Naive B cell (primary cell): ENCODE measurements at regions not wholly inside any gene's neighbourhood (a gene's known extent, or its start where the extent isn't known, plus 50 kb on each side); places are given as distances from the start of the nearest gene placed in this dataset.
A peak's percentile ranks its signal among the peaks of the same experiment; 100 is the strongest.

Experiments
- ATAC-seq, 2 donors: fragments of 150-1000 bp; cut with Tn5 transposase; 2 replicates each; pipeline ENCODE4 v1.10.0; 2021; ENCODE audit warnings: low read depth in 2 of 2, mild to moderate bottlenecking in 2 of 2, moderate library complexity in 2 of 2
- DNase-seq: peaks from one replicate; pipeline ENCODE4 v3.0.0; 2022
- H3K27ac Mint-ChIP-seq, 6 donors: one replicate each; pipeline ENCODE4 v1.8.0; 2020 to 2022; ENCODE audit warnings: mild to moderate bottlenecking in 6 of 6, mixed read lengths in 6 of 6, moderate library complexity in 5 of 6, inconsistent platforms in 2 of 6
- H3K27me3 Mint-ChIP-seq, 3 donors: one replicate each; pipeline ENCODE4 v1.8.0; 2021 to 2022; ENCODE audit warnings: mixed read lengths in 3 of 3, mild to moderate bottlenecking in 1 of 3
- H3K36me3 Mint-ChIP-seq, 2 donors: one replicate each; pipeline ENCODE4 v1.8.0; 2020 to 2022; ENCODE audit warnings: mixed read lengths in 2 of 2, inconsistent platforms in 1 of 2, mild to moderate bottlenecking in 1 of 2
- H3K4me1 Mint-ChIP-seq, 3 donors: one replicate each; pipeline ENCODE4 v1.8.0; 2020 to 2022; ENCODE audit warnings: mixed read lengths in 3 of 3, inconsistent platforms in 1 of 3, mild to moderate bottlenecking in 1 of 3, moderate library complexity in 1 of 3
- H3K4me3 Mint-ChIP-seq, 8 donors: one replicate each; pipeline ENCODE4 v1.8.0; 2020 to 2022; ENCODE audit warnings: mild to moderate bottlenecking in 8 of 8, mixed read lengths in 8 of 8, moderate library complexity in 8 of 8, inconsistent platforms in 2 of 8
- H3K9me3 Mint-ChIP-seq, 7 donors: one replicate each; pipeline ENCODE4 v1.8.0; 2020 to 2022; ENCODE audit warnings: mixed read lengths in 7 of 7, mild to moderate bottlenecking in 5 of 7, inconsistent platforms in 2 of 7, moderate library complexity in 1 of 7

DNA sequence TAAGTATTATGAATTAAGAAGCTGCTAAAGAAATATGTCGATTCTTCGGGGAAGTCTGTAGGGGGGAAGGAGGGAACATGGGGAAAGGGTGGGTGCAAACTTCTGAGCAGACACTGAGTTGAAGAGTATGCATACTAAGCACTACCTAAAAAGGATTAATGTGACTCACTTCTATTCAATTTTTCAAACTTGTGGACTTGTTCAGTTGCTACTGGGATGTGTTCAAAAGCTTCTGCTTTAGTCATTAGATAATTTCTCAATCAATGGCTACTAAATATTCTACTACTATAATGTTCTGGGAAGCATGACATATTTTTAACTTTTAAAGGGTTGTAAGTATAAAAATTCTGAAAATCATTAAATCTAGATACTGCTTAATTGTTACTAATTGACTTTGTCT is 109.7 kb upstream of the FER start:
- H3K27me3 Mint-ChIP-seq, result peaks cover 4 to 20% (median 5%) of the 10 kb centered on the region in 3 donors
- DNase-seq, result no peak
- no peaks in the 10 kb centered on the region for H3K36me3 Mint-ChIP-seq
- H3K27ac Mint-ChIP-seq, result no peak overlapping the region
- no peak overlapping the region for H3K4me3 Mint-ChIP-seq
- no peak for ATAC-seq
- peaks cover 0 to 7% (median 5%) of the 10 kb centered on the region in 3 donors for H3K4me1 Mint-ChIP-seq
- H3K9me3 Mint-ChIP-seq, result no peaks in the 10 kb centered on the region

DNA sequence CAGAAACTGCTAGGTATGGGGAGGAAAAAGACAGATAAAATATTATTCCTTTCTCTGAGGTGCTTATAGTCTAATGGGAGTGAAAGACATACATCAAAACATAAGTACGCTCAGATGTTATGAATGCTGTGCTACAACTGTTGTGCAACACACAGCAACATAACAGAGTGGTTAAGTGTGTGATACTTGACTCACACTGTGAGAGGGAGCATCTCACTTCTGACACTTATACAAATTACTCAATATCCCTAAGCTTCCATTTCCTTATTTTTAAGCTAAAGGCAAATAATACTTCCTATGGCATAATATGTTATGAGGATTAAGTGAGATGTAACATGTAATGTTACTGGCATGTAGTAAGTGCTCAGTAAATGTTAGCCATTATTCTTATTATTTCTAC is 110.6 kb upstream of the FER start:
- Mint-ChIP-seq H3K4me3 (no peak overlapping the region), H3K36me3 (no peaks in the 10 kb centered on the region), H3K9me3 (no peaks in the 10 kb centered on the region), H3K27ac (peak overlapping the region in 1 of 6 donors; percentile 24), H3K4me1 (peaks cover 0 to 5% (median 2%) of the 10 kb centered on the region in 3 donors), H3K27me3 (peaks cover 2 to 16% (median 3%) of the 10 kb centered on the region in 3 donors)
- no peak for ATAC-seq
- DNase-seq, result no peak

GRCh38 chr5:108636135-108636853 is 111.4 kb upstream of the FER start:
- H3K27ac Mint-ChIP-seq, result peak overlapping the region in 1 of 6 donors; percentile 16
- ATAC-seq (no peak), DNase-seq (no peak)
- peaks cover 0 to 3% (median 0%) of the 10 kb centered on the region in 3 donors for H3K4me1 Mint-ChIP-seq
- peaks cover 0 to 8% (median 0%) of the 10 kb centered on the region in 3 donors for H3K27me3 Mint-ChIP-seq
- H3K4me3 Mint-ChIP-seq, result no peak overlapping the region
- no peaks in the 10 kb centered on the region for H3K9me3 Mint-ChIP-seq
- no peaks in the 10 kb centered on the region for H3K36me3 Mint-ChIP-seq

- H3K4me3 Mint-ChIP-seq, result no peak overlapping the region
- peaks cover 0 to 8% (median 0%) of the 10 kb centered on the region in 3 donors for H3K27me3 Mint-ChIP-seq
- H3K4me1 Mint-ChIP-seq, result peaks cover 0 to 3% (median 0%) of the 10 kb centered on the region in 3 donors
- no peaks in the 10 kb centered on the region for H3K36me3 Mint-ChIP-seq
- H3K9me3 Mint-ChIP-seq, result no peaks in the 10 kb centered on the region
- no peak overlapping the region for H3K27ac Mint-ChIP-seq
- DNase-seq (no peak), ATAC-seq (no peak)
These were observed 112.9 kb upstream of the FER start for GRCh38 chr5:108634617-108635288.

DNA sequence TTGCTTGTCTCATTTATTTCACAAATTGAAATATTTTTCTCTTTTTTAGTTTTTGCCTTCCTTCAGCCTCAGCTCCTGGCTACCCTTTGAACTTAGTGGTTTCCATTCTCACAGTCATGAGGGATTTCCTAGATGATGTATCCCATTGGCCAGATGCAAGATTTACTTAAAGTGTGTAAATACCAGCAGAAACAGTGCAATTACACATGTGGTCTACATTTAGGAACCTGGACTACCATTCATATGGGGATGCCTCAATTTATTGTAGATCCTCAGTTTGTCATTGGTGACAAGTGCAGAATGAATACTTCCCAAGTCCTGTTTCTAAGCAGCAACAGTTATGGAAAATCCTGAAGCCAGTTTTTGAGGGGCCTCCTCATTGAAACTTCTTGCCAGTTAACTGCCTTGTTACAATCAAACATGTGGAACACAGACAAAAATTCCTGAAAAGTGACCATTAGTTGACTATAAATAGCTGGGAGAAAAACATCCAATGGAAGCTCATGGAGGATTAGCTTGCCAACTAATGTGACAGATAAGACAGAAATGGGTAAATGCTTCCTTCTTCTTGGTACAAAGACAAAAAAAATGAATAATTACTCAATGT is 113.6 kb upstream of the FER start:
- Mint-ChIP-seq H3K27me3 (peaks cover 0 to 8% (median 0%) of the 10 kb centered on the region in 3 donors), H3K9me3 (no peaks in the 10 kb centered on the region), H3K27ac (no peak overlapping the region), H3K4me1 (peaks cover 0 to 3% (median 0%) of the 10 kb centered on the region in 3 donors), H3K4me3 (no peak overlapping the region), H3K36me3 (no peaks in the 10 kb centered on the region)
- DNase-seq (no peak), ATAC-seq (no peak)

DNA sequence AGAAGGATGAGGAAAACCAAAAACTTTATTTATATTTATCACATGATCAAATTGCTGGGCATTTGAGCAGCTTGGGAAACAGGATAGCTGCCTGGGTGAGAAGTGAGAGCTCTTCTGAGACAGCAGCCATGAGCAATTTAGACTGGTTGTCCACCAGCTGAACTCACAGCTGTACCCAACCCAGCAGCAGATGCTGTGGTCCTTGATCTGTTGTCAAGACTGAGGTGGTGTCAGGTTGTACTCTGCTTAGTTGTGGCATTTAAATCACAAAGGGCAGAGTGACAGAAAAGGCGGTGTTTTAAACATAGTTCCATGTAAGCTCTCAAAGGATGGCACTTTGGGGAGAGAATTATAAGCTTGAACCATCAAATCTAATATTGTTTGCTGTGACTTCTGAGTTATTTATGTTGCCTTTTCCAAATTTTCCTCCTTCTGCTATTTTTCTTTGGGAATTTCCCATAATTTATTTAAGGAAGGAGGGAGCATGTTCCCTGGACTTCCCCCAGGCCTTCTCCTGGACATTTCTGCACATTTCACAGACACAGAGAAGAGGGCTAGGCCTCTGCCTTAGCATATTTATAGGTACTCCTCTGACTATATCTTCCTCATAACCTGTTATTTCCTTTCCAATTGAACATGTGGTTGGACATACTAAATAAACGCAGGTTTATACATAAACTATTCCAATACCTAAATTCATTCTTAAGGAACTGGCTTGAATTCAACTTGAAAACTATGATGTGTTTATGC is 117.7 kb upstream of the FER start:
- Mint-ChIP-seq H3K9me3 (no peaks in the 10 kb centered on the region), H3K27ac (no peak overlapping the region), H3K4me1 (no peaks in the 10 kb centered on the region), H3K27me3 (peaks cover 0 to 7% (median 0%) of the 10 kb centered on the region in 3 donors), H3K36me3 (no peaks in the 10 kb centered on the region), H3K4me3 (no peak overlapping the region)
- DNase-seq (no peak), ATAC-seq (no peak)

DNA sequence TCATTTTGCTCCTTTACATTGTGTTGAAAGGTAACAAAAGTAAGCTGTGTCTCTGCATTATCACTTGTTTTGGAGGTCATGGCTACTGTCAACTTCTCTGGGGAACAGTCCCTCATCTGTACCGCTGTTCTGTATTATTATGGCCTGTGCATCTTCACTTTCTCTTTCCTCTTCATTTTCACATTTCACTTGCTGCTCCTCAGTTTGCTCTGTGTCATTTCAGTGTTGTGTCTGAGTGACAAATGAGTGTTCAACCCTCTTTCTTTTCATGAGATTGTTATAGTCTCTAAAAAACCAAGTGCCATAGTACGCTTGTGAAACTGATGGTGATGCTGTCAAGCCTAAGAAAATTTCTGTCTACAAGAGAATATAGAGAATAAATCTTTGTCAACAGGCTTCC is 122.0 kb upstream of the FER start:
- Mint-ChIP-seq H3K4me1 (no peaks in the 10 kb centered on the region), H3K27ac (no peak overlapping the region), H3K36me3 (peaks cover 0 to 4% of the 10 kb centered on the region in 2 donors), H3K4me3 (no peak overlapping the region), H3K27me3 (peaks cover 0 to 7% (median 0%) of the 10 kb centered on the region in 3 donors), H3K9me3 (no peaks in the 10 kb centered on the region)
- ATAC-seq, result no peak
- DNase-seq, result no peak

DNA sequence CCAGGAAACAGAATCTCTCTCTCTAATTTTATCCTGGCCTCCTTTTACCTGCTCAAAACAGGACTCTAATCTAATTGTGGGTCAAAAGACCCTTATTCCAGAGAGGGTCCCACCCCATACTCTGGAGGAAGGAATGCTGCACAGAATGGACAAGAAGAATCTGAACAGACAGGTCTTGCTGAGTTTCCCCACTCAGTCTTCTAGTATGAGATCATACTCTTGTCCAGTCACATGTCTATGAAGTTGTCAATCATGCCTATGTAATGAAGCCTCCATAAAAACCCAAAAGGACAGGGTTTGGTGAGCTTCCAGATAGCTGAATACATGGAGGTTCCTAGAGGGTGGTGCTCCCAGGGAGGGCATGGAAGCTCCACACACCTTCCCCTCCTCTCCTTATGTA is 123.9 kb upstream of the FER start:
- H3K36me3 Mint-ChIP-seq, result peaks cover 0 to 4% of the 10 kb centered on the region in 2 donors
- no peaks in the 10 kb centered on the region for H3K4me1 Mint-ChIP-seq
- H3K27me3 Mint-ChIP-seq, result peaks cover 0 to 9% (median 0%) of the 10 kb centered on the region in 3 donors
- peak overlapping the region in 1 of 6 donors; percentile 5 for H3K27ac Mint-ChIP-seq
- H3K4me3 Mint-ChIP-seq, result no peak overlapping the region
- ATAC-seq (no peak), DNase-seq (no peak)
- peaks cover 0 to 1% (median 0%) of the 10 kb centered on the region in 7 donors for H3K9me3 Mint-ChIP-seq

DNA sequence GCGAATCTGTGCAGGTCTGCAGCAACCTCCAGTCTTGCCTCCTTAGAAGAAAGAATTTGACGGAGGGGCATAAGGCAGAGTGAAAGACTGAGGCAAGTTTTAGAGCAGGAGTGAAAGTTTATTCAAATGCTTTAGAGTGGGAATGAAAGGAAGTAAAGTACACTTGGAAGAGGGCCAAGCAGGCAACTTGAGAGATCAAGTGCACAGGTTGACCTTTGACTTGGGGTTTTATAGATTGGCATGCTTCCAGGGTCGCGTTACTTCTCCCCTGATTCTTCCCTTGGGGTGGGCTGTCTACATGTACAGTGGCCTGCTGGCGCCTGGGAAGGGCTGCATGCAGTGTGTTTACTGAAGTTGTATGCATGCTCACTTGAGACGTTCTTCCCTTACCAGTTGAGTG is 127.2 kb upstream of the FER start:
- H3K4me3 Mint-ChIP-seq, result no peak overlapping the region
- peaks cover 0 to 19% (median 2%) of the 10 kb centered on the region in 3 donors for H3K27me3 Mint-ChIP-seq
- ATAC-seq, result no peak
- H3K27ac Mint-ChIP-seq, result no peak overlapping the region
- H3K36me3 Mint-ChIP-seq, result peaks cover 0 to 4% of the 10 kb centered on the region in 2 donors
- H3K9me3 Mint-ChIP-seq, result peaks cover 0 to 5% (median 3%) of the 10 kb centered on the region in 7 donors
- DNase-seq, result no peak
- no peaks in the 10 kb centered on the region for H3K4me1 Mint-ChIP-seq

DNA sequence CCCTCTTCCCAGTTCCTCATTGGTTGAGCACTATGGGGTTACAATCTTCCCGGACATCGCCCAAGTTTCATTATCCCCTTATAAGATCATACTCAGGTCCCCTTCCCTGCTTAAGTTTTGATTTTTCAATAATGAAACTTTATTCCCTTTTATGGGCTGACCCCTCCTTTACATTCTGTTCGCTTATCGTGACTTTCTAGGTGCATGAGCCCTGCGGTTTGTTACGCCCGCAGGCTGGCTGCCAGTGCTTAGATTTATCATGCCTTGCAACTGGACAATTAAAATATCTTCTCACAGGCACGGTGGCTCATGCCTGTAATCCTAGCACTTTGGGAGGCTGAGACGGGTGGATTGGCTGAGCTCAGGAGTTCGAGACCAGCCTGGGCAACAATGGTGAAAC is 127.9 kb upstream of the FER start:
- Mint-ChIP-seq H3K27ac (no peak overlapping the region), H3K4me1 (no peaks in the 10 kb centered on the region), H3K4me3 (no peak overlapping the region), H3K27me3 (peaks cover 0 to 19% (median 4%) of the 10 kb centered on the region in 3 donors), H3K9me3 (peaks cover 0 to 6% (median 4%) of the 10 kb centered on the region in 7 donors), H3K36me3 (peaks cover 0 to 4% of the 10 kb centered on the region in 2 donors)
- ATAC-seq (no peak), DNase-seq (no peak)

DNA sequence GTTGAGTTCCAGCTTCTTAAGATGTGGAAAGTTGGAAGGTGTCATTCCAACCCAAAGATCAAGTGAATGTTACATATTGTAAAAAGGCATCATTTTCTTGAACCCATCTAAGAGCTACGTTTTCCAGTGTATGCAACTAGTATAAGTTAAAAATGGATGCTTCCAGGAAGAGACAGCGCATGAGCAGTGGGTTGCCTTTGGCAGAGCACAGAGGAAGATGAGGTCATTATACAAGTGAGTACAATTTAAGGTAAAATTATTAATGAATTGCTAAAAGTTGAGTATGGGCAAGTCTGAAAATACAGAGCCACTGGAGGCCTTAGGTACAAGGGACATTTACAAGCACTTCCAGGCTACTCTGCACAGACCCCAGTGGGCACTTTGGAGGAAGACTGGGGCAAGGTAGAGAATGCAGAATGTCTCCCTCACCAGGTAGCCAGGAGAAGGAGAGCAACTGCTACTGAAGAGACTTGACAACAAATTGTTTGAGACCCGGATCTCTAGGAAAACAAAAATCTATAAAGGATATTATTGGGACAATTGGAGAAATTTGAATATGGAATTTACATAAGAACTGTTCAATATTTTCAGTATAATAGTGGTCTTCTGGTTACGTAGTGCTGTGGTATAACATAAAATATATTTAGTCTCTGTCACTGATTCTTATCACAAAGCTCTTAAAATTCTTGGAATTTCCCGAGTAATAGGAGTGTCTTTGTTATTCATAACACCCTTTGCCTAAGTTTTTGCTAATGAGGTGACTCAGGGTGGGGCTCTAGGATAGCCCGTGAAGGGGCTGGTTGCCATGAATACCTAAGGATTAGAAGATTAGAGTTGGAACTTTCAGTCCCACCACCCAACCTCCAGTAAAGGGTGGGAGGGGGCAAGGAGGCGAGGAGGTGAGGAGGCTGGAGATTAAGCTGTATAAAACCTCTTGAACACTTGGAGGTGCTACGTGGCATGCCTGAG is 129.9 kb upstream of the FER start:
- no peak overlapping the region for H3K4me3 Mint-ChIP-seq
- no peak for DNase-seq
- no peaks in the 10 kb centered on the region for H3K4me1 Mint-ChIP-seq
- H3K9me3 Mint-ChIP-seq, result peaks cover 2 to 22% (median 10%) of the 10 kb centered on the region in 7 donors
- H3K27ac Mint-ChIP-seq, result peak overlapping the region in 1 of 6 donors; percentile 29
- peaks cover 0 to 4% of the 10 kb centered on the region in 2 donors for H3K36me3 Mint-ChIP-seq
- H3K27me3 Mint-ChIP-seq, result peaks cover 0 to 19% (median 4%) of the 10 kb centered on the region in 3 donors
- ATAC-seq, result no peak

GRCh38 chr5:108615216-108615615 is 132.5 kb upstream of the FER start:
- H3K4me1 Mint-ChIP-seq, result no peaks in the 10 kb centered on the region
- peaks cover 0 to 19% (median 6%) of the 10 kb centered on the region in 3 donors for H3K27me3 Mint-ChIP-seq
- no peak overlapping the region for H3K27ac Mint-ChIP-seq
- H3K36me3 Mint-ChIP-seq, result no peaks in the 10 kb centered on the region
- H3K9me3 Mint-ChIP-seq, result peaks cover 10 to 39% (median 21%) of the 10 kb centered on the region in 7 donors
- no peak for ATAC-seq
- no peak for DNase-seq
- H3K4me3 Mint-ChIP-seq, result no peak overlapping the region
